HEK293 (cell line): ENCODE measurements at regions not wholly inside any gene's neighbourhood (a gene's known extent, or its start where the extent isn't known, plus 50 kb on each side); places are given as distances from the start of the nearest gene placed in this dataset.

Source experiments
- CTCF ChIA-PET: fragments of 350-600 bp; formaldehyde crosslinking; extraction: SDS; loops from one replicate; lab custom pipeline; 2021; ENCODE audit warnings: antibody characterized with exemption; lab: Yijun Ruan, JAX
- POLR2A ChIA-PET: fragments of 300-600 bp; formaldehyde crosslinking; extraction: SDS; loops from one replicate; lab custom pipeline; 2020; ENCODE audit warnings: antibody characterized with exemption, inconsistent platforms; lab: Yijun Ruan, JAX
- H3K27ac ChIP-seq: fragments of 200-500 bp; sonication (Bioruptor generic); 2 replicates; pipeline ENCODE4 v1.5.1; 2014; ENCODE audit warnings: low read depth, low read length, control low read depth, inconsistent platforms; ENCODE audit errors: extremely low read depth
- H3K36me3 ChIP-seq, 2 experiments: fragments of 200-500 bp in 1 of 2; sonication (Bioruptor generic) in 1 of 2; 1 replicate in 1 of 2; 2 replicates in 1 of 2; pipeline ENCODE4 v1.5.1; 2014 to 2017; ENCODE audit warnings: inconsistent platforms in 2 of 2, low read length in 2 of 2; ENCODE audit not compliant: control insufficient read depth in 2 of 2, insufficient read depth in 1 of 2
- H3K4me1 ChIP-seq: fragments of 200-500 bp; sonication (Bioruptor generic); 2 replicates; pipeline ENCODE4 v1.5.1; 2014; ENCODE audit warnings: mild to moderate bottlenecking, low read length, inconsistent platforms; ENCODE audit not compliant: control insufficient read depth, insufficient read depth
- H3K4me3 ChIP-seq: 2 replicates; pipeline ENCODE4 v1.5.1; 2011; ENCODE audit warnings: low read depth, mild to moderate bottlenecking, control low read depth, low read length, moderate library complexity
- H3K9me3 ChIP-seq: fragments of 200-500 bp; sonication (Bioruptor generic); 2 replicates; pipeline ENCODE4 v1.5.1; 2014; ENCODE audit warnings: low read depth, low read length, inconsistent platforms; ENCODE audit not compliant: control insufficient read depth, insufficient read depth
- FEZF1 ChIP-seq: fragments of 450-650 bp; formaldehyde crosslinking; IDR thresholded peaks from 2 replicates; pipeline ENCODE4 v1.5.1; 2016; ENCODE audit warnings: missing biosample characterization, missing genetic modification characterization
- SP2 ChIP-seq: fragments of 450-650 bp; formaldehyde crosslinking; IDR thresholded peaks from 2 replicates; pipeline ENCODE4 v1.5.1; 2016; ENCODE audit warnings: missing biosample characterization, missing genetic modification characterization
- ZBTB48 ChIP-seq: fragments of 450-650 bp; formaldehyde crosslinking; IDR thresholded peaks from 2 replicates; pipeline ENCODE4 v1.5.1; 2016; ENCODE audit warnings: missing biosample characterization, missing genetic modification characterization
- ZNF132 ChIP-seq: fragments of 450-650 bp; formaldehyde crosslinking; IDR thresholded peaks from 2 replicates; pipeline ENCODE4 v1.5.1; 2017; ENCODE audit warnings: missing biosample characterization, missing genetic modification characterization, borderline replicate concordance
- ZNF211 ChIP-seq: fragments of 450-650 bp; formaldehyde crosslinking; IDR thresholded peaks from 2 replicates; pipeline ENCODE4 v1.5.1; 2016; ENCODE audit warnings: low read depth, missing biosample characterization, missing genetic modification characterization
- ZNF274 ChIP-seq, 2 experiments: fragments of 200-500 bp in 1 of 2; fragments of 450-650 bp in 1 of 2; sonication (Bioruptor generic) in 1 of 2; formaldehyde crosslinking in 1 of 2; IDR thresholded peaks; 2 replicates each; pipeline versions ENCODE4 v1.5.1 to v1.6.1; 2014 to 2016; ENCODE audit warnings: borderline replicate concordance in 1 of 2, inconsistent platforms in 1 of 2, low read length in 1 of 2, missing biosample characterization in 1 of 2, missing genetic modification characterization in 1 of 2
- ZNF404 ChIP-seq: fragments of 450-650 bp; formaldehyde crosslinking; IDR thresholded peaks from 2 replicates; pipeline ENCODE4 v1.5.1; 2017; ENCODE audit warnings: missing biosample characterization, missing genetic modification characterization
- ZNF521 ChIP-seq: fragments of 450-650 bp; formaldehyde crosslinking; IDR thresholded peaks from 2 replicates; pipeline ENCODE4 v1.5.1; 2017; ENCODE audit warnings: missing biosample characterization, mild to moderate bottlenecking, missing genetic modification characterization
- ZNF530 ChIP-seq: fragments of 450-650 bp; formaldehyde crosslinking; IDR thresholded peaks from 2 replicates; pipeline ENCODE4 v1.5.1; 2016; ENCODE audit warnings: low read depth, missing biosample characterization, missing genetic modification characterization
- ZNF610 ChIP-seq: fragments of 450-650 bp; formaldehyde crosslinking; IDR thresholded peaks from 2 replicates; pipeline ENCODE4 v1.5.1; 2016; ENCODE audit warnings: missing biosample characterization, missing genetic modification characterization, borderline replicate concordance
- ZNF701 ChIP-seq: fragments of 450-650 bp; formaldehyde crosslinking; IDR thresholded peaks from 2 replicates; pipeline ENCODE4 v1.5.1; 2016; ENCODE audit warnings: missing biosample characterization, missing genetic modification characterization
- TF ChIP-seq, protein P1 (sequence below): fragments of 450-650 bp; formaldehyde crosslinking; IDR thresholded peaks from 2 replicates; pipeline ENCODE4 v1.5.1; 2016; ENCODE audit warnings: missing biosample characterization, missing genetic modification characterization
- TF ChIP-seq, protein P2 (sequence below): fragments of 450-650 bp; formaldehyde crosslinking; IDR thresholded peaks from 2 replicates; pipeline ENCODE4 v1.5.1; 2016; ENCODE audit warnings: missing biosample characterization, missing genetic modification characterization
- TF ChIP-seq, protein P3 (sequence below): fragments of 450-650 bp; formaldehyde crosslinking; IDR thresholded peaks from 2 replicates; pipeline ENCODE4 v1.5.1; 2017; ENCODE audit warnings: missing biosample characterization, mild to moderate bottlenecking, missing genetic modification characterization, moderate library complexity
- TF ChIP-seq, protein P4 (sequence below): fragments of 450-650 bp; formaldehyde crosslinking; IDR thresholded peaks from 2 replicates; pipeline ENCODE4 v1.5.1; 2016; ENCODE audit warnings: missing biosample characterization, missing genetic modification characterization
- TF ChIP-seq, protein P5 (sequence below): fragments of 450-650 bp; formaldehyde crosslinking; IDR thresholded peaks from 2 replicates; pipeline ENCODE4 v1.5.1; 2016; ENCODE audit warnings: missing biosample characterization, missing genetic modification characterization
- TF ChIP-seq, protein P6 (sequence below): fragments of 450-650 bp; formaldehyde crosslinking; IDR thresholded peaks from 2 replicates; pipeline ENCODE4 v1.5.1; 2016; ENCODE audit warnings: missing biosample characterization, missing genetic modification characterization, low read depth
- TF ChIP-seq, protein P7 (sequence below): fragments of 450-650 bp; formaldehyde crosslinking; IDR thresholded peaks from 2 replicates; pipeline ENCODE4 v1.5.1; 2016; ENCODE audit warnings: missing biosample characterization, missing genetic modification characterization

DNA sequence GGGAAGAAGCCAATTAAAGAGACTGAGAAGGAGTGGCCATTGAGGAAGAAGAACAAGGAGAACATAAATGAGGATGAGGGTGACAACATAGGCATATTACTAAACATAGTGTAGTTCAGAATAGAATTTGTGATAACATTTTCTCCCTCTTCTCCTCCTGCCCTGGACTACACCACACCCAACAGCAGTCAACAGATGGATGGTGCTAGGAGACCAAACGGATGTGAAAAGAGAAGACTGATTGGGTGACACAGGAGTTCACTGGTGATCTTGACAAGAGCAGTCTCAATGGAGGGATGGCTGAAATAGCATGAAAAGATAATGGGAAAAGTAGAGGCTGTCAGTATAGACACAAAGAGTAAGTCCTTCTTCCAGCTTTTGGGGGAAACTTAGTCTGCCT is 226.5 kb upstream of the FGF13 start (continued):
- TF ChIP-seq, protein P1, sequence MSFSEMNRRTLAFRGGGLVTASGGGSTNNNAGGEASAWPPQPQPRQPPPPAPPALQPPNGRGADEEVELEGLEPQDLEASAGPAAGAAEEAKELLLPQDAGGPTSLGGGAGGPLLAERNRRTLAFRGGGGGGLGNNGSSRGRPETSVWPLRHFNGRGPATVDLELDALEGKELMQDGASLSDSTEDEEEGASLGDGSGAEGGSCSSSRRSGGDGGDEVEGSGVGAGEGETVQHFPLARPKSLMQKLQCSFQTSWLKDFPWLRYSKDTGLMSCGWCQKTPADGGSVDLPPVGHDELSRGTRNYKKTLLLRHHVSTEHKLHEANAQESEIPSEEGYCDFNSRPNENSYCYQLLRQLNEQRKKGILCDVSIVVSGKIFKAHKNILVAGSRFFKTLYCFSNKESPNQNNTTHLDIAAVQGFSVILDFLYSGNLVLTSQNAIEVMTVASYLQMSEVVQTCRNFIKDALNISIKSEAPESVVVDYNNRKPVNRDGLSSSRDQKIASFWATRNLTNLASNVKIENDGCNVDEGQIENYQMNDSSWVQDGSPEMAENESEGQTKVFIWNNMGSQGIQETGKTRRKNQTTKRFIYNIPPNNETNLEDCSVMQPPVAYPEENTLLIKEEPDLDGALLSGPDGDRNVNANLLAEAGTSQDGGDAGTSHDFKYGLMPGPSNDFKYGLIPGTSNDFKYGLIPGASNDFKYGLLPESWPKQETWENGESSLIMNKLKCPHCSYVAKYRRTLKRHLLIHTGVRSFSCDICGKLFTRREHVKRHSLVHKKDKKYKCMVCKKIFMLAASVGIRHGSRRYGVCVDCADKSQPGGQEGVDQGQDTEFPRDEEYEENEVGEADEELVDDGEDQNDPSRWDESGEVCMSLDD: no peak
- TF ChIP-seq, protein P2, sequence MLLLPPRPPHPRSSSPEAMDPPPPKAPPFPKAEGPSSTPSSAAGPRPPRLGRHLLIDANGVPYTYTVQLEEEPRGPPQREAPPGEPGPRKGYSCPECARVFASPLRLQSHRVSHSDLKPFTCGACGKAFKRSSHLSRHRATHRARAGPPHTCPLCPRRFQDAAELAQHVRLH (tag by site-specific recombination): no peak
- no peak for TF ChIP-seq ZBTB48 (tag by site-specific recombination)
- TF ChIP-seq, protein P3, sequence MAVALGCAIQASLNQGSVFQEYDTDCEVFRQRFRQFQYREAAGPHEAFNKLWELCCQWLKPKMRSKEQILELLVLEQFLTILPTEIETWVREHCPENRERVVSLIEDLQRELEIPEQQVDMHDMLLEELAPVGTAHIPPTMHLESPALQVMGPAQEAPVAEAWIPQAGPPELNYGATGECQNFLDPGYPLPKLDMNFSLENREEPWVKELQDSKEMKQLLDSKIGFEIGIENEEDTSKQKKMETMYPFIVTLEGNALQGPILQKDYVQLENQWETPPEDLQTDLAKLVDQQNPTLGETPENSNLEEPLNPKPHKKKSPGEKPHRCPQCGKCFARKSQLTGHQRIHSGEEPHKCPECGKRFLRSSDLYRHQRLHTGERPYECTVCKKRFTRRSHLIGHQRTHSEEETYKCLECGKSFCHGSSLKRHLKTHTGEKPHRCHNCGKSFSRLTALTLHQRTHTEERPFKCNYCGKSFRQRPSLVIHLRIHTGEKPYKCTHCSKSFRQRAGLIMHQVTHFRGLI (tag by site-specific recombination): no peak
- TF ChIP-seq, protein P4, sequence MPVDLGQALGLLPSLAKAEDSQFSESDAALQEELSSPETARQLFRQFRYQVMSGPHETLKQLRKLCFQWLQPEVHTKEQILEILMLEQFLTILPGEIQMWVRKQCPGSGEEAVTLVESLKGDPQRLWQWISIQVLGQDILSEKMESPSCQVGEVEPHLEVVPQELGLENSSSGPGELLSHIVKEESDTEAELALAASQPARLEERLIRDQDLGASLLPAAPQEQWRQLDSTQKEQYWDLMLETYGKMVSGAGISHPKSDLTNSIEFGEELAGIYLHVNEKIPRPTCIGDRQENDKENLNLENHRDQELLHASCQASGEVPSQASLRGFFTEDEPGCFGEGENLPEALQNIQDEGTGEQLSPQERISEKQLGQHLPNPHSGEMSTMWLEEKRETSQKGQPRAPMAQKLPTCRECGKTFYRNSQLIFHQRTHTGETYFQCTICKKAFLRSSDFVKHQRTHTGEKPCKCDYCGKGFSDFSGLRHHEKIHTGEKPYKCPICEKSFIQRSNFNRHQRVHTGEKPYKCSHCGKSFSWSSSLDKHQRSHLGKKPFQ (tag by site-specific recombination): no peak
- TF ChIP-seq ZNF211 (tag by site-specific recombination): no peak
- no peak for TF ChIP-seq ZNF404 (tag by site-specific recombination)
- TF ChIP-seq, protein P5, sequence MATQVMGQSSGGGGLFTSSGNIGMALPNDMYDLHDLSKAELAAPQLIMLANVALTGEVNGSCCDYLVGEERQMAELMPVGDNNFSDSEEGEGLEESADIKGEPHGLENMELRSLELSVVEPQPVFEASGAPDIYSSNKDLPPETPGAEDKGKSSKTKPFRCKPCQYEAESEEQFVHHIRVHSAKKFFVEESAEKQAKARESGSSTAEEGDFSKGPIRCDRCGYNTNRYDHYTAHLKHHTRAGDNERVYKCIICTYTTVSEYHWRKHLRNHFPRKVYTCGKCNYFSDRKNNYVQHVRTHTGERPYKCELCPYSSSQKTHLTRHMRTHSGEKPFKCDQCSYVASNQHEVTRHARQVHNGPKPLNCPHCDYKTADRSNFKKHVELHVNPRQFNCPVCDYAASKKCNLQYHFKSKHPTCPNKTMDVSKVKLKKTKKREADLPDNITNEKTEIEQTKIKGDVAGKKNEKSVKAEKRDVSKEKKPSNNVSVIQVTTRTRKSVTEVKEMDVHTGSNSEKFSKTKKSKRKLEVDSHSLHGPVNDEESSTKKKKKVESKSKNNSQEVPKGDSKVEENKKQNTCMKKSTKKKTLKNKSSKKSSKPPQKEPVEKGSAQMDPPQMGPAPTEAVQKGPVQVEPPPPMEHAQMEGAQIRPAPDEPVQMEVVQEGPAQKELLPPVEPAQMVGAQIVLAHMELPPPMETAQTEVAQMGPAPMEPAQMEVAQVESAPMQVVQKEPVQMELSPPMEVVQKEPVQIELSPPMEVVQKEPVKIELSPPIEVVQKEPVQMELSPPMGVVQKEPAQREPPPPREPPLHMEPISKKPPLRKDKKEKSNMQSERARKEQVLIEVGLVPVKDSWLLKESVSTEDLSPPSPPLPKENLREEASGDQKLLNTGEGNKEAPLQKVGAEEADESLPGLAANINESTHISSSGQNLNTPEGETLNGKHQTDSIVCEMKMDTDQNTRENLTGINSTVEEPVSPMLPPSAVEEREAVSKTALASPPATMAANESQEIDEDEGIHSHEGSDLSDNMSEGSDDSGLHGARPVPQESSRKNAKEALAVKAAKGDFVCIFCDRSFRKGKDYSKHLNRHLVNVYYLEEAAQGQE (tag by site-specific recombination): no peak
- no peak for TF ChIP-seq ZNF521 (tag by site-specific recombination)
- no peak for TF ChIP-seq ZNF274 (IDR thresholded peaks at IDR 0.05; ENCODE audit: low read length)
- no peak for TF ChIP-seq ZNF274 (tag by site-specific recombination; IDR thresholded peaks at IDR 0.05; ENCODE audit: borderline replicate concordance)
- no peak for TF ChIP-seq ZNF132 (tag by site-specific recombination)
- TF ChIP-seq, protein P6, sequence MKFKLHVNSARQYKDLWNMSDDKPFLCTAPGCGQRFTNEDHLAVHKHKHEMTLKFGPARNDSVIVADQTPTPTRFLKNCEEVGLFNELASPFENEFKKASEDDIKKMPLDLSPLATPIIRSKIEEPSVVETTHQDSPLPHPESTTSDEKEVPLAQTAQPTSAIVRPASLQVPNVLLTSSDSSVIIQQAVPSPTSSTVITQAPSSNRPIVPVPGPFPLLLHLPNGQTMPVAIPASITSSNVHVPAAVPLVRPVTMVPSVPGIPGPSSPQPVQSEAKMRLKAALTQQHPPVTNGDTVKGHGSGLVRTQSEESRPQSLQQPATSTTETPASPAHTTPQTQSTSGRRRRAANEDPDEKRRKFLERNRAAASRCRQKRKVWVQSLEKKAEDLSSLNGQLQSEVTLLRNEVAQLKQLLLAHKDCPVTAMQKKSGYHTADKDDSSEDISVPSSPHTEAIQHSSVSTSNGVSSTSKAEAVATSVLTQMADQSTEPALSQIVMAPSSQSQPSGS (tag by site-specific recombination): no peak

DNA sequence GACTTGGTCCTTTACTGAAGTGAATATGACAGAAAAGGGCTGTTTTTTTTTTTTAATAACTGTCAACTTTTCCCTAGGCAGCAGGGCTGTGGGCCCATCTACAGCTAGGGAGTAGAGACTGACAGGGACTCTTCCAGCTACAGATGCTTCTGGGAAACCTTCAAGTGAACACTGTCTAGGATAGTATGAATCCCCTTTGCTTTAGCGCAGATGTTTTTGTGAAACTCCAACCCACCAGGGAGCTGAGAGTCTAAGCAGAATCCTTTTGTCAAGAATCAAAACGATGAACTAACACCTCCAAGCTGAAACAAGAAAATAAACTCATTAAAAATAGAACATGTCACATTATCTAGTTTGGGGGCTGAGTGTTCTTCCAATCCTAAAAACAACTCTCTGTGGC is 219.7 kb upstream of the FGF13 start:
- ChIA-PET CTCF (no interaction called here), POLR2A (no interaction called here)
- no peak overlapping the region for H3K27ac ChIP-seq
- H3K36me3 ChIP-seq: no peaks in the 10 kb centered on the region
- no peak overlapping the region for H3K4me3 ChIP-seq
- H3K9me3 ChIP-seq: no peaks in the 10 kb centered on the region
- H3K4me1 ChIP-seq: no peaks in the 10 kb centered on the region
- TF ChIP-seq ZNF530 (tag by site-specific recombination): no peak
- TF ChIP-seq ZNF701 (tag by site-specific recombination): no peak
- TF ChIP-seq FEZF1 (tag by site-specific recombination): no peak
- no peak for TF ChIP-seq SP2
- TF ChIP-seq, protein P7, sequence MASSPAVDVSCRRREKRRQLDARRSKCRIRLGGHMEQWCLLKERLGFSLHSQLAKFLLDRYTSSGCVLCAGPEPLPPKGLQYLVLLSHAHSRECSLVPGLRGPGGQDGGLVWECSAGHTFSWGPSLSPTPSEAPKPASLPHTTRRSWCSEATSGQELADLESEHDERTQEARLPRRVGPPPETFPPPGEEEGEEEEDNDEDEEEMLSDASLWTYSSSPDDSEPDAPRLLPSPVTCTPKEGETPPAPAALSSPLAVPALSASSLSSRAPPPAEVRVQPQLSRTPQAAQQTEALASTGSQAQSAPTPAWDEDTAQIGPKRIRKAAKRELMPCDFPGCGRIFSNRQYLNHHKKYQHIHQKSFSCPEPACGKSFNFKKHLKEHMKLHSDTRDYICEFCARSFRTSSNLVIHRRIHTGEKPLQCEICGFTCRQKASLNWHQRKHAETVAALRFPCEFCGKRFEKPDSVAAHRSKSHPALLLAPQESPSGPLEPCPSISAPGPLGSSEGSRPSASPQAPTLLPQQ (tag by site-specific recombination): no peak
- no peak for TF ChIP-seq ZNF610 (tag by site-specific recombination)
